ENCODE measurements at regions not wholly inside any gene's neighbourhood (a gene's known extent, or its start where the extent isn't known, plus 50 kb on each side); places are given as distances from the start of the nearest gene placed in this dataset.

DNA sequence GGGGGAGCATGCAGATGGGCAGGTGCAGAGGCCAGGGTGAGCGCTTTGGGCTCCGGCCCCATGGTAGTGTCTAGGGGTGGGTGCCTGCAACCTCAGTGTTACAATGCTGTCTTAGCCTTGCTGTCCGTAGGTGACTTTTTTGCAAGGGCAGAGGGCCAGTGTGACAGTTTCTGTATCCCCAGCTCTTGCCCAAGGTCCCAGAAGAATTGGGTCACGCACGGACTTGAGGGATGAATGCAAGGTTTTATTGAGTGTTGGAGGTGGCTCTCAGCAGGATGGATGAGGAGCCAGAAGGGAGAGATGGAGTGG is 492.5 kb downstream of the AGTPBP1 start:
- no peak for DNase-seq (ENCODE audit: low read depth)
- no peak for TF ChIP-seq CTCF (conservative IDR thresholded peaks at IDR 0.05; ENCODE audit: low read length)
- no peak overlapping the region for H3K4me3 ChIP-seq (ENCODE audit: low read length)

DNA sequence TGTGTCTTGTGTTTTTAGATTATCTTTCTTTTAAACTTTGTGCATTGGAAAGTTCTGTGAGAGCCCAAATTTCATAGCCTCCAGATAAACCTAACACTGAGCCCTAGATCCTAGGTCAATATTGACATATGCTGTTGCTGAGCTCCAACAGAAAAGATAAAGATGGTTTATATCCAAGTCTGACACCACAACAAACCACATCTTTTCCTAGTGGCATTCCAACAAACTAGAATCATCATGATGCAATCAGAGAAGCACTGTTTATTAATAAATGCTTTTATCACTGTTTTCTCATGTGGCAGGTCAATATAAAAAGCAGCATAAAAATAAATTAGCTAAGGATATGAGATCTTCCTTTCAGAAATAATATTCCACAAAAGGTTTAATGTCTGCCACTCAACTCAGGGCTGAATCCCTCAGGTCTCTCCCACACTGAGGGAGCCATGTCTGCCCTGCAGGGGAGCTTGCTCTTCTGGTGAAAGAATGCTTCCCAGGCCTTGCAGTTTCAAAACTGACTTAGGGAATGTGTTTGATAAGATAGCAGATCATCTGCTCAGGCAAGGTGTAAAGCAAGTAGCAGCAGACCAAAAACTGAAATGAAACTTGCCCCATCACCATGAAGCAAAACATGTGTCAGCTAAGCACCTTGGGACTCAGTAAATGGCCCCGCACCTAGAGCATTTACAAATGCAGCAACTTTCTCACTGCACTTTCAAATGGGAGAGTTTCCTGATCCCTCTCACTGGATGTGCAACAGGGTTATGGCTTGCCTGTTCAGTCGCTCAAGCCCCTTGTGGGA is 493.0 kb downstream of the AGTPBP1 start:
- peak; percentile 66 for DNase-seq (ENCODE audit: low read depth)
- TF ChIP-seq CTCF (conservative IDR thresholded peaks at IDR 0.05; ENCODE audit: low read length), result no peak
- no peak overlapping the region for H3K4me3 ChIP-seq (ENCODE audit: low read length)

GRCh38 chr9:85246541-85246940 is 495.2 kb downstream of the AGTPBP1 start:
- no peak for TF ChIP-seq CTCF (conservative IDR thresholded peaks at IDR 0.05; ENCODE audit: low read length)
- H3K4me3 ChIP-seq (ENCODE audit: low read length), result no peak overlapping the region
- DNase-seq (ENCODE audit: low read depth), result no peak

GRCh38 chr9:85244856-85245255 is 496.9 kb downstream of the AGTPBP1 start:
- no peak overlapping the region for H3K4me3 ChIP-seq (ENCODE audit: low read length)
- no peak for TF ChIP-seq CTCF (conservative IDR thresholded peaks at IDR 0.05; ENCODE audit: low read length)
- no peak for DNase-seq (ENCODE audit: low read depth)

- TF ChIP-seq CTCF (conservative IDR thresholded peaks at IDR 0.05; ENCODE audit: low read length), result no peak
- no peak for DNase-seq (ENCODE audit: low read depth)
- no peak overlapping the region for H3K4me3 ChIP-seq (ENCODE audit: low read length)
Observed at GRCh38 chr9:85243977-85244376, 497.8 kb downstream of the AGTPBP1 start.

GRCh38 chr9:85237478-85237877 is 504.3 kb downstream of the AGTPBP1 start:
- DNase-seq (ENCODE audit: low read depth), result no peak

More at GRCh38 chr9:85237478-85237877, 504.3 kb downstream of the AGTPBP1 start:
- no peak for TF ChIP-seq CTCF (conservative IDR thresholded peaks at IDR 0.05; ENCODE audit: low read length)
- H3K4me3 ChIP-seq (ENCODE audit: low read length), result no peak overlapping the region

All from AG10803 (cell line).